ENCODE measurements at regions not wholly inside any gene's neighbourhood (a gene's known extent, or its start where the extent isn't known, plus 50 kb on each side); places are given as distances from the start of the nearest gene placed in this dataset.

DNA sequence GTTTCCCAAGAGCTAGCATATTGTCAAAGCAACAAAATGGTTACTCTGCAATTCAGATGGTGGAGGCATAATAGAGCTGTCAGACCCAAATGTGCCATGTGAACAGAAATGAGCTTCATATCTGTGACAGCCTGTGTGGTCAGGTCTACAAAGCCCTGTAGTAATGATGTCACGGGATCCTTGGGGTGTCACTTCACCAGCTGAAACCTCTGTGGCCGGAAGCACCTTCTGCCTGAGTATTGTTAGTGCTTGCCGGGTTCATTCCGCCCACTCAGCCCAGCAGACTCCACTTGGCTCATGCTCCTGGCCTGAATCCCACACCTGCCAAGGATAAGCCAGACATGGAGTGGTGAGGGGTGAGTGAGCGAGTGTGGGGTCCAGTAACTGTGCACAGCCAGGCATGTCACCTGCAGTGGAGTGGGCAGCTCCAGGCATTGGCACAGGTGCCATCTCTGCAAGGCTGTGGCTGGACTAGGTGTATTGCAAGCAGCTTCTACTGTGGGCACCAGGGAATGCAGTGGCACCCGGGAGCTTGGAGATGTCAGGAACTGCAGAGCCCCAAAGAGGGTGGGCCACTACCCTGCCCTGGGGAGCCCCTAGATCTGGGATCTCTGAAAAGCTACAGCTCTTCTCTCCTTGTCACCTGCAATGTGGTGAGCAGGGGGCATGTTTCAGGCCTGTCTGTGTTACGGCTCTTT is 341.9 kb upstream of the CHRM2 start:
- H4K20me1 ChIP-seq (ENCODE audit: insufficient read depth, low read length), result no peaks in the 10 kb centered on the region
- H3K27me3 ChIP-seq (ENCODE audit: control insufficient read depth, insufficient read depth, low read length), result no peaks in the 10 kb centered on the region
- ChIA-PET CTCF (no interaction called here), POLR2A (ENCODE audit: unreplicated experiment) (no interaction called here)
- in situ Hi-C loops (cut with MboI; ENCODE audit: low sequenced_read_pairs) (no loop called here), intact Hi-C loops (cut with micrococcal nuclease) (loop anchor here (5.0 kb wide), 1 partner anchor 471 kb away; no protein-coding TSS in a partner anchor), dilution Hi-C loops (cut with HindIII; ENCODE audit: low sequenced_read_pairs, unreplicated experiment) (no loop called here)
- no peaks in the 10 kb centered on the region for H3K36me3 ChIP-seq (ENCODE audit: control insufficient read depth, insufficient read depth, low read length)
- no peak overlapping the region for H4K91ac ChIP-seq (ENCODE audit: insufficient read depth, low read depth, low read length)
- peak overlapping the region; percentile 67 for H2AFZ ChIP-seq (replicated peaks; ENCODE audit: low read length, poor library complexity)
- H2BK120ac ChIP-seq (ENCODE audit: low read depth, low read length), result no peak overlapping the region
- H2BK15ac ChIP-seq (ENCODE audit: low read depth, low read length), result no peak overlapping the region
- peaks cover 3% of the 10 kb centered on the region; the same call in 1 of the 2 replicates for H3K4me1 ChIP-seq (ENCODE audit: control insufficient read depth, insufficient read depth, low read length)
- H4K5ac ChIP-seq (ENCODE audit: low read depth, low read length), result no peak overlapping the region
- ATAC-seq (ENCODE audit: low read depth) (no peak), DNase-seq (no peak)
- H3K4me2 ChIP-seq (ENCODE audit: low read depth, low read length), result no peak overlapping the region
- no peak for TF ChIP-seq FOS (IDR thresholded peaks at IDR 0.05; ENCODE audit: low read depth, low read length)
- no peak for TF ChIP-seq MXI1 (IDR thresholded peaks at IDR 0.05; ENCODE audit: borderline replicate concordance, low read depth, low read length)
- TF ChIP-seq RCOR1 (IDR thresholded peaks at IDR 0.05; ENCODE audit: insufficient replicate concordance, low read length), result no peak
- no peak for TF ChIP-seq CTCF (conservative IDR thresholded peaks at IDR 0.05; ENCODE audit: low read depth, low read length)
- TF ChIP-seq USF2 (IDR thresholded peaks at IDR 0.05; ENCODE audit: low read depth, low read length), result no peak
- no peak for TF ChIP-seq CEBPB (IDR thresholded peaks at IDR 0.05; ENCODE audit: low read depth, low read length)
- TF ChIP-seq NFE2L2 (IDR thresholded peaks at IDR 0.05; ENCODE audit: low read depth, low read length), result no peak
- TF ChIP-seq MAFK (IDR thresholded peaks at IDR 0.05; ENCODE audit: low read depth, low read length), result no peak
- TF ChIP-seq, protein P1, sequence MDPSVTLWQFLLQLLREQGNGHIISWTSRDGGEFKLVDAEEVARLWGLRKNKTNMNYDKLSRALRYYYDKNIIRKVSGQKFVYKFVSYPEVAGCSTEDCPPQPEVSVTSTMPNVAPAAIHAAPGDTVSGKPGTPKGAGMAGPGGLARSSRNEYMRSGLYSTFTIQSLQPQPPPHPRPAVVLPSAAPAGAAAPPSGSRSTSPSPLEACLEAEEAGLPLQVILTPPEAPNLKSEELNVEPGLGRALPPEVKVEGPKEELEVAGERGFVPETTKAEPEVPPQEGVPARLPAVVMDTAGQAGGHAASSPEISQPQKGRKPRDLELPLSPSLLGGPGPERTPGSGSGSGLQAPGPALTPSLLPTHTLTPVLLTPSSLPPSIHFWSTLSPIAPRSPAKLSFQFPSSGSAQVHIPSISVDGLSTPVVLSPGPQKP (IDR thresholded peaks at IDR 0.05; ENCODE audit: borderline replicate concordance, low read depth, low read length), result no peak
- TF ChIP-seq RAD21 (IDR thresholded peaks at IDR 0.05; ENCODE audit: low read length), result no peak
- no peak for TF ChIP-seq RFX5 (IDR thresholded peaks at IDR 0.05; ENCODE audit: low read depth, low read length)
- no peak for TF ChIP-seq MAZ (IDR thresholded peaks at IDR 0.05; ENCODE audit: borderline replicate concordance, low read depth, low read length)
- no peak for TF ChIP-seq CHD1 (IDR thresholded peaks at IDR 0.05; ENCODE audit: low read depth, low read length)
- no peaks in the 10 kb centered on the region for H3K79me1 ChIP-seq (ENCODE audit: low read depth in 1 of 2, low read length in 2 of 2)
- H3K9ac ChIP-seq (ENCODE audit: low read depth, low read length), result no peak overlapping the region
- H2BK20ac ChIP-seq (ENCODE audit: low read depth, low read length), result no peak overlapping the region
- 82% methylated on average over 5 of the region's 7 CpGs; no CpG with 5 or more reads in 1 of the 2 experiments for WGBS, 2 experiments (ENCODE audit: extremely low coverage in 2 of 2, insufficient read length in 1 of 2)
- H3K23ac ChIP-seq (ENCODE audit: low read depth, low read length), result no peak overlapping the region
- H3K4ac ChIP-seq (ENCODE audit: low read depth, low read length), result no peak overlapping the region
- no peak overlapping the region for H3K27ac ChIP-seq (ENCODE audit: insufficient read depth, low read length)
- H3K14ac ChIP-seq (replicated peaks; ENCODE audit: low read depth, low read length), result no peak overlapping the region
- no TSS peak for BruUV-seq (replicated peaks)
- H3K18ac ChIP-seq (ENCODE audit: low read depth, low read length), result no peak overlapping the region
- H3K9me3 ChIP-seq (ENCODE audit: control insufficient read depth, insufficient read depth, low read length), result peaks cover 4% of the 10 kb centered on the region
- 0 out of 2 replicates have a peak, but pooled peaks cover 3% of the 10 kb centered on the region for H3K9me1 ChIP-seq (ENCODE audit: insufficient read depth, low read length)
- no peak overlapping the region for H2AK9ac ChIP-seq (replicated peaks; ENCODE audit: low read depth, low read length, poor library complexity)
- no peak overlapping the region for H4K8ac ChIP-seq (ENCODE audit: low read depth in 2 of 2, low read length in 2 of 2)
- H3K56ac ChIP-seq (ENCODE audit: extremely low read depth, insufficient read depth, low read length), result no peak overlapping the region
- H2AK5ac ChIP-seq (ENCODE audit: low read depth, low read length), result no peak overlapping the region
- no peak overlapping the region for H3K4me3 ChIP-seq (ENCODE audit: insufficient read depth, low read depth, low read length)
- no peak overlapping the region for H2BK5ac ChIP-seq (ENCODE audit: low read depth, low read length, poor library complexity, severe bottlenecking)
